Ascending aorta (tissue), 2 donors: ENCODE measurements at regions not wholly inside any gene's neighbourhood (a gene's known extent, or its start where the extent isn't known, plus 50 kb on each side); places are given as distances from the start of the nearest gene placed in this dataset.
"Not testable (repeated sequence)": the region's sequence is repeated elsewhere in the genome, so short reads cannot be mapped to it uniquely, and the experiment has no call there.

ENCODE experiments used
- DNase-seq, 2 donors: peaks; one replicate each; pipeline ENCODE4 v3.0.0-alpha.2; 2019; ENCODE audit warnings: low spot score in 2 of 2
- H3K27ac ChIP-seq, 2 donors: fragments of 200-600 bp; sonication (generic); one replicate each; pipeline ENCODE4 v1.5.1; 2016 to 2017; ENCODE audit warnings: mild to moderate bottlenecking in 1 of 2
- H3K27me3 ChIP-seq: fragments of 200-600 bp; sonication (generic); one replicate; pipeline ENCODE4 v1.5.1; 2017
- H3K36me3 ChIP-seq, 2 donors: fragments of 200-600 bp; sonication (generic); one replicate each; pipeline ENCODE4 v1.5.1; 2016
- H3K4me1 ChIP-seq, 2 donors: fragments of 200-600 bp; sonication (generic); one replicate each; pipeline ENCODE4 v1.5.1; 2016 to 2017; ENCODE audit warnings: mild to moderate bottlenecking in 1 of 2
- H3K4me3 ChIP-seq, 2 donors: fragments of 200-600 bp; sonication (generic); one replicate each; pipeline ENCODE4 v1.5.1; 2016 to 2017; ENCODE audit warnings: mild to moderate bottlenecking in 1 of 2
- H3K9me3 ChIP-seq, 2 donors: fragments of 200-600 bp; sonication (generic); one replicate each; pipeline ENCODE4 v1.5.1; 2016
- intact Hi-C: fragments of 100-400 bp; cut with DNase I; formaldehyde crosslinking; loops from one replicate; pipeline ENCODE4 v1.15.1; 2023
- TF ChIP-seq, protein P1 (sequence below), 3 experiments: fragments of 200-600 bp in 2 of 3; fragments of 450-650 bp in 1 of 3; sonication (generic) in 2 of 3; IDR thresholded peaks; one replicate each; pipeline ENCODE4 v1.5.1; 2016 to 2019; ENCODE audit warnings: antibody characterized with exemption in 3 of 3, mild to moderate bottlenecking in 1 of 3, moderate library complexity in 1 of 3

DNA sequence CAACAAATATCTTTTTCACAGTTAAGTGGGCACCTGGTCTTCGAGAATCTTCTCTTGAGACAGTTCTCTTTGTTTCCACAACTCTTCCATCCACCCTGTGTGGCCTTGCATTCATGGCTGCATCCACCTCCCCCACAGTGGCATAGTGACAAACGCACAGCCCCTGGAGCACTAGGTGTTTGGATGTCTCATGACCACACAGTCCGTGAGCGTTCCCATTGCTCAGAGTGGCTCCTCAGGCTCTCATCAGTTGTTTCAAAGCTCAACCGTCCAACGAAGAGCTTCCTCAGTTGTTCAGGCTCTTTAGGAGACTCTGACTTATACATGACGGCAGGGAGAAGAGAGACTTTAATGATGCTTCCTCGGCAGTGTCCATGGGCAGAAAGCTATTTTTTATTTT is 191.6 kb downstream of the CDRT15L2 start:
- TF ChIP-seq, protein P1, sequence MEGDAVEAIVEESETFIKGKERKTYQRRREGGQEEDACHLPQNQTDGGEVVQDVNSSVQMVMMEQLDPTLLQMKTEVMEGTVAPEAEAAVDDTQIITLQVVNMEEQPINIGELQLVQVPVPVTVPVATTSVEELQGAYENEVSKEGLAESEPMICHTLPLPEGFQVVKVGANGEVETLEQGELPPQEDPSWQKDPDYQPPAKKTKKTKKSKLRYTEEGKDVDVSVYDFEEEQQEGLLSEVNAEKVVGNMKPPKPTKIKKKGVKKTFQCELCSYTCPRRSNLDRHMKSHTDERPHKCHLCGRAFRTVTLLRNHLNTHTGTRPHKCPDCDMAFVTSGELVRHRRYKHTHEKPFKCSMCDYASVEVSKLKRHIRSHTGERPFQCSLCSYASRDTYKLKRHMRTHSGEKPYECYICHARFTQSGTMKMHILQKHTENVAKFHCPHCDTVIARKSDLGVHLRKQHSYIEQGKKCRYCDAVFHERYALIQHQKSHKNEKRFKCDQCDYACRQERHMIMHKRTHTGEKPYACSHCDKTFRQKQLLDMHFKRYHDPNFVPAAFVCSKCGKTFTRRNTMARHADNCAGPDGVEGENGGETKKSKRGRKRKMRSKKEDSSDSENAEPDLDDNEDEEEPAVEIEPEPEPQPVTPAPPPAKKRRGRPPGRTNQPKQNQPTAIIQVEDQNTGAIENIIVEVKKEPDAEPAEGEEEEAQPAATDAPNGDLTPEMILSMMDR (IDR thresholded peaks at IDR 0.05): no peak
- H3K27ac ChIP-seq: no peak overlapping the region
- intact Hi-C loops: no loop called here
- DNase-seq: no peak
- no peaks in the 10 kb centered on the region for H3K4me1 ChIP-seq
- no peaks in the 10 kb centered on the region for H3K27me3 ChIP-seq
- H3K4me3 ChIP-seq: no peak overlapping the region
- H3K36me3 ChIP-seq: no peaks in the 10 kb centered on the region
- no peaks in the 10 kb centered on the region for H3K9me3 ChIP-seq

DNA sequence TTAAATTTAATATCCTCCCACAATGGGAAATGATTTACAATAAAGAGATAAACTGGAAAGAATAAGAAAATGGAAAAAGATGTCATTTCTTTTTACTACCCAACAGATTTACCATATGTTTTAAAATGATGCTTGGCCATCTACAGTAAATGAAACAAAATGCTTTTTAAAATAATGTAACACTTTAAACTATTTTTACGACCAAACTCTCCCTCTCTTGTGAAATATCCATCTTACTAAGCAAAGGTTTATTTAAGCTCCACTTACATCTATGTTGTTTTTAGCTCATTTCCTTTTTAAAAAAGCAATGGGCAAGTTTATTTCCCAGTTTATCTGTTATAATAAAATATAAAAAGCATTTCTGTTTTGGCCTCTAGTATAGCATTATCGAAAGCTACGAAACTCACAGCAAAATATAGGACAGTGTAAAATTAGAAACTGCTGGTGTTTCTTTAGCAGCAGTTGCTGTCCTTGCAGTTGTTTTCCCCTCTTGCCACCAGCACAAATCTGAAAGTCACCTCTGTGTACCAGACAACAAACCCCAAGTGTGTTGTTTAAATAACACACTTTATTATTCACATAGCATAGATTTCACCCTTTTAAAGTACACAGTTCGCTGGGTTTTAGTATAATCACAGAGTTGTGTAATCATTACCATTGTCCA is 195.1 kb downstream of the CDRT15L2 start:
- no peaks in the 10 kb centered on the region for H3K9me3 ChIP-seq
- no peaks in the 10 kb centered on the region for H3K4me1 ChIP-seq
- no peak overlapping the region for H3K4me3 ChIP-seq
- H3K36me3 ChIP-seq: no peaks in the 10 kb centered on the region
- TF ChIP-seq, protein P1 (IDR thresholded peaks at IDR 0.05): no peak
- H3K27me3 ChIP-seq: no peaks in the 10 kb centered on the region
- no peak overlapping the region for H3K27ac ChIP-seq
- no peak for DNase-seq
- intact Hi-C loops: no loop called here

DNA sequence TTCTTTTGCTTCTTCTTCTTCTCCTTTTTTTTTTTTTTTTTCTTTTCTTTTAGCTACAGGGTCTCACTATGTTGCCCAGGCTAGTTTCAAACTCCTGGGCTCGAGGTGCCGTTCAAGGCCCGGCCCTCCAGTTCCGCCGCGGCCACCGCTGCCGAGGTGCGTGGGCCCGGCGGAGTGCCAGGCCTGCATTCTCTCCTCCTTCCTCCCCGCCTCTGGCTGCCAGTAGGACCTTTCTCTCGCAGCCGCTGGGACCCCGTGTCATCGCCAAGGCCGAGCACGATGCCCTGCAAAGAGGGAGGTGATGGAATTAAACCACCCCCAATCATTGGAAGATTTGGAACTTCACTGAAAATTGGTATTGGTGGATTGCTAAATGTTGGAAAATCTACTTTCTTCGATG is 195.8 kb downstream of the CDRT15L2 start:
- intact Hi-C loops: no loop called here
- no peaks in the 10 kb centered on the region for H3K9me3 ChIP-seq
- DNase-seq: no peak
- H3K27ac ChIP-seq: no peak overlapping the region
- H3K4me1 ChIP-seq: no peaks in the 10 kb centered on the region
- H3K4me3 ChIP-seq: no peak overlapping the region
- TF ChIP-seq, protein P1 (IDR thresholded peaks at IDR 0.05): no peak
- H3K27me3 ChIP-seq: no peaks in the 10 kb centered on the region
- no peaks in the 10 kb centered on the region for H3K36me3 ChIP-seq

GRCh38 chr17:20779521-20779920 is 200.0 kb downstream of the CDRT15L2 start:
- TF ChIP-seq, protein P1 (IDR thresholded peaks at IDR 0.05): no peak
- no peak overlapping the region for H3K4me3 ChIP-seq
- no peak overlapping the region for H3K27ac ChIP-seq
- H3K27me3 ChIP-seq: no peaks in the 10 kb centered on the region
- no peaks in the 10 kb centered on the region for H3K9me3 ChIP-seq
- intact Hi-C loops: no loop called here
- no peak for DNase-seq
- no peaks in the 10 kb centered on the region for H3K4me1 ChIP-seq
- no peaks in the 10 kb centered on the region for H3K36me3 ChIP-seq

GRCh38 chr17:20781260-20781659 is 201.7 kb downstream of the CDRT15L2 start:
- Histone ChIP-seq H3K27me3 (no peaks in the 10 kb centered on the region), H3K4me1 (no peaks in the 10 kb centered on the region), H3K36me3 (no peaks in the 10 kb centered on the region), H3K9me3 (no peaks in the 10 kb centered on the region), H3K27ac (no peak overlapping the region), H3K4me3 (no peak overlapping the region)
- intact Hi-C loops: no loop called here
- TF ChIP-seq, protein P1 (IDR thresholded peaks at IDR 0.05): no peak
- DNase-seq: no peak

DNA sequence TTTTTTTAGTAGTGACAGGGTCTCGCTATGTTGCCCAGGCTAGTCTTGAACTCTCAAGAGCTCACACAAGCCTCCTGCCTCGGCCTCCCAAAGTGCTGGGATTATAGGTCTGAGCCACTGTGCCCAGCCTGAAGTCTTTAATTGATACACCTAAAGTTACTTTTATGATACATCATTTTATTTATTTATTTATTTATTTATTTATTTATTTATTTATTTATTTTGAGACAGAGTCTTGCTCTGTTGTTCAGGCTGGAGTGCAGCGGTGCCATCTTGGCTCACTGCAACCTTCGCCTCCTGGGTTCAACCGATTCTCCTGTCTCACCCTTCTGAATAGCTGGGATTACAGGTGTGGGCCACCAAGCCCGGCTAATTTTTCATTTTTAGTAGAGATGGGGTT is 202.3 kb downstream of the CDRT15L2 start:
- H3K27ac ChIP-seq, H3K4me1 ChIP-seq, intact Hi-C loops, DNase-seq, H3K4me3 ChIP-seq, H3K27me3 ChIP-seq, H3K36me3 ChIP-seq, H3K9me3 ChIP-seq: not testable (repeated sequence)
